Testis (tissue), 2 donors: ENCODE measurements at regions not wholly inside any gene's neighbourhood (a gene's known extent, or its start where the extent isn't known, plus 50 kb on each side); places are given as distances from the start of the nearest gene placed in this dataset.

Experiments used
- DNase-seq: peaks from one replicate; pipeline ENCODE4 v3.0.0-alpha.2; 2019
- H3K27ac ChIP-seq, 2 donors: fragments of 200-600 bp; sonication (generic); one replicate each; pipeline ENCODE4 v1.5.1; 2019
- H3K27me3 ChIP-seq: fragments of 200-600 bp; sonication (generic); one replicate; pipeline ENCODE4 v1.5.1; 2019
- H3K36me3 ChIP-seq: fragments of 200-600 bp; sonication (generic); one replicate; pipeline ENCODE4 v1.5.1; 2017; ENCODE audit warnings: low read depth; ENCODE audit errors: missing control alignments
- H3K4me1 ChIP-seq: fragments of 200-600 bp; sonication (generic); one replicate; pipeline ENCODE4 v1.5.1; 2019
- H3K4me3 ChIP-seq, 2 donors: fragments of 200-600 bp; sonication (generic); one replicate each; pipeline ENCODE4 v1.5.1; 2017 to 2019
- H3K9me3 ChIP-seq: fragments of 200-600 bp; sonication (generic); one replicate; pipeline ENCODE4 v1.5.1; 2017
- CTCF ChIP-seq, 3 experiments: fragments of 450-650 bp in 2 of 3; fragments of 200-600 bp in 1 of 3; sonication (generic) in 1 of 3; IDR thresholded peaks; one replicate each; pipeline ENCODE4 v1.5.1; 2016 to 2019; ENCODE audit warnings: antibody characterized with exemption in 3 of 3, mild to moderate bottlenecking in 2 of 3, moderate library complexity in 1 of 3
- POLR2A ChIP-seq: fragments of 450-650 bp; IDR thresholded peaks from one replicate; pipeline ENCODE4 v1.6.1; 2017; ENCODE audit warnings: antibody characterized with exemption, mild to moderate bottlenecking, moderate library complexity
- WGBS, 2 donors: methylation state at CpG; one replicate each; pipeline ENCODE4 v1.1.5; 2018; 5-methylcytosine and 5-hydroxymethylcytosine counted together
- intact Hi-C: fragments of 100-400 bp; cut with DNase I; formaldehyde crosslinking; loops from one replicate; pipeline ENCODE4 v1.15.1; 2023; ENCODE audit warnings: low total_unique reads

- no peaks in the 10 kb centered on the region for H3K4me1 ChIP-seq
- H3K36me3 ChIP-seq = no peaks in the 10 kb centered on the region
- no peak overlapping the region for H3K27ac ChIP-seq
- no peak for DNase-seq
- no peak overlapping the region for H3K4me3 ChIP-seq
- 85 to 93% methylated on average over 10 of the region's 10 CpGs for WGBS, 2 donors
- intact Hi-C loops = no loop called here
- no peaks in the 10 kb centered on the region for H3K9me3 ChIP-seq
- H3K27me3 ChIP-seq = no peaks in the 10 kb centered on the region
- TF ChIP-seq CTCF (IDR thresholded peaks at IDR 0.05) (no peak), POLR2A (no peak)
Measured at GRCh38 chr16:81149614-81150013, 53.4 kb upstream of the GCSH start.

GRCh38 chr16:81148277-81148676, 52.1 kb upstream of the GCSH start:
- Histone ChIP-seq H3K4me3 (no peak overlapping the region), H3K36me3 (no peaks in the 10 kb centered on the region), H3K27me3 (no peaks in the 10 kb centered on the region), H3K9me3 (no peaks in the 10 kb centered on the region), H3K27ac (no peak overlapping the region), H3K4me1 (no peaks in the 10 kb centered on the region)
- DNase-seq = no peak
- TF ChIP-seq CTCF (IDR thresholded peaks at IDR 0.05) = no peak
- no peak for TF ChIP-seq POLR2A
- intact Hi-C loops = no loop called here
- WGBS, 2 donors = 61 to 78% methylated on average over 5 to 6 of the region's 6 CpGs
